ENCODE measurements at regions not wholly inside any gene's neighbourhood (a gene's known extent, or its start where the extent isn't known, plus 50 kb on each side); places are given as distances from the start of the nearest gene placed in this dataset.
"Not testable (repeated sequence)": the region's sequence is repeated elsewhere in the genome, so short reads cannot be mapped to it uniquely, and the experiment has no call there.

GRCh38 chr5:89668821-89669220, 740.7 kb downstream of the CETN3 start:
- DNase-seq (ENCODE audit: low read depth), result no peak
- no peak overlapping the region for H3K4me3 ChIP-seq (ENCODE audit: low read length)
- no peak for TF ChIP-seq CTCF (IDR thresholded peaks at IDR 0.05; ENCODE audit: insufficient read depth, low read depth, low read length, missing control alignments)

- TF ChIP-seq CTCF (IDR thresholded peaks at IDR 0.05; ENCODE audit: insufficient read depth, low read depth, low read length, missing control alignments), result no peak
- no peak overlapping the region for H3K4me3 ChIP-seq (ENCODE audit: low read length)
- DNase-seq (ENCODE audit: low read depth), result no peak
Observed at GRCh38 chr5:89662499-89662898, 747.1 kb downstream of the CETN3 start.

DNA sequence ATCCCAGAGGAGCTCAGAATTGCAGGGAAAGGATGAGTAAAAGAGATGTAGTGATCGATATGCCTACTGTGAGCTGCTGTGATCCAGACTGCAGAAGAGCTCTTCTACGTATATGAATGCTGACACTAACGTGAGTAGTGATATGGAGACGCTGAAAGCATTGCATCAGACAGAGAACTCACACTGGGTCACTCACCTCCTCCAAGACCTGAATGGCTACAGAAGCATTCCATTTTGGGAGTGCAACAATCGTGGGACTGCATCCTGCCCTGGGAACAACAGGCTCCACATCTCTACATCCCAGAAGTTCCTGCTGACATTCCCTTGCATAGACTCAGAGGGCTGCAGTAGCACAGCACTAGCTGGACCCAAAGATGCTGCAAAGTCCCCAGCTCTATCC, 755.9 kb upstream of the MEF2C start:
- DNase-seq (ENCODE audit: low read depth), result no peak
- no peak overlapping the region for H3K4me3 ChIP-seq (ENCODE audit: low read length)
- no peak for TF ChIP-seq CTCF (IDR thresholded peaks at IDR 0.05; ENCODE audit: insufficient read depth, low read depth, low read length, missing control alignments)

DNA sequence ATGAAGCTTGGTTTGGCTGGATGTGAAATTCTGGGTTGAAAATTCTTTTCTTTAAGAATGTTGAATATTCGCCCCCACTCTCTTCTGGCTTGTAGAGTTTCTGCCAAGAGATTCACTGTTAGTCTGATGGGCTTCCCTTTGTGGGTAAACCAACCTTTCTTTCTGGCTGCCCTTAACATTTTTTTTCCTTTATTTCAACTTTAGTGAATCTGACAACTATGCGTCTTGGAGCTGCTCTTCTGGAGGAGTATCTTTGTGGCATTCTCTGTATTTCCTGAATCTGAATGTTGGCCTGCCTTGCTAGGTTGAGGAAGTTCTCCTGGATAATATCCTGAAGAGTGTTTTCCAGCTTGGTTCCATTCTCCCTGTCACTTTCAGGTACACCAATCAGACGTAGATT, 751.2 kb upstream of the MEF2C start:
- DNase-seq (ENCODE audit: low read depth); H3K4me3 ChIP-seq (ENCODE audit: low read length): not testable (repeated sequence)

DNA sequence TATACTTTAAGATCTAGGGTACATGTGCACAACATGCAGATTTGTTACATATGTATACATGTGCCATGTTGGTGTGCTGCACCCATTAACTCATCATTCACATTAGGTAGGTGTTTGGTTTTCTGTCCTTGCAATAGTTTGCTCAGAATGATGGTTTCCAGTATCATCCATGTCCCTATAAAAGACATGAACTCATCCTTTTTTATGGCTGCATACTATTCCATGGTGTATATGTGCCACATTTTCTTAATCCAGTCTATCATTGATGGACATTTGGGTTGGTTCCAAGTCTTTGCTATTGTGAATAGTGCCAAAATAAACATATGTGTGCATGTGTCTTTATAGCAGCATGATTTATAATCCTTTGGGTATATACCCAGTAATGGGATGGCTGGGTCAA, 747.1 kb upstream of the MEF2C start:
- DNase-seq (ENCODE audit: low read depth); H3K4me3 ChIP-seq (ENCODE audit: low read length): not testable (repeated sequence)

DNA sequence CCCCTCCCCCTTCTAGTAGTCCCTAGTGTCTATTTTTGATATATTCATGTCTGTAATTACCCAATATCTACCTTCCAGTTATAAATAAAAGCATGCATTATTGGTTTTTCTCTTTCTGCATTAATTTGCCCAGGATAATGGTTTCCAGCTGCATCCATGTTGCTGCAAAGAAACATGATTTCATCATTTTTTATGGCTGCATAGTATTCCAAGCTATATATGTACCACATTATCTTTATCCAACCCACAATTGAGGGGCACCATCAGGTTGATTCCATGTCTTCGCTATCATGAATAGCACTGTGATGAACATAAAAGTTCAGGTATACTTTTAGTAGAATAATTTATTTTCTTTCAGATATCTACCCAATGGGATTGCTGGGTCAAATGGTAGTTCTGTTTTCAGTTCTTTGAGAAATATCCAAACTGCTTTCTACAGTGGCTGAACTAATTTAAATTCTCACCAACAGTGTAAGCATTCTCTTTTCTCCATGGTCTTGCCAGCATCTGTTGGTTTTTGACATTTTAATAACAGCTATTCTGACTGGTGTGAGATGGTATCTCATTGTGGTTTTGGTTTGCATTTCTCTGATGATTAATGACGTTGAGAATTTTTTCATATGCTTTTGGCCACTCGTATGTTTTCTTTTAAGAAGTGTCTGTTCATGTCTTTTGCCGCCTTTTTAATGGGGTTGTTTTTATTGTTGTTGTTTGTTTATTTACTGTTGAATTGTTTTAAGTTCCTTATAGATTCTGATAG, 746.1 kb upstream of the MEF2C start:
- TF ChIP-seq CTCF (IDR thresholded peaks at IDR 0.05; ENCODE audit: insufficient read depth, low read depth, low read length, missing control alignments), result no peak
- H3K4me3 ChIP-seq (ENCODE audit: low read length), result no peak overlapping the region
- DNase-seq (ENCODE audit: low read depth), result no peak

DNA sequence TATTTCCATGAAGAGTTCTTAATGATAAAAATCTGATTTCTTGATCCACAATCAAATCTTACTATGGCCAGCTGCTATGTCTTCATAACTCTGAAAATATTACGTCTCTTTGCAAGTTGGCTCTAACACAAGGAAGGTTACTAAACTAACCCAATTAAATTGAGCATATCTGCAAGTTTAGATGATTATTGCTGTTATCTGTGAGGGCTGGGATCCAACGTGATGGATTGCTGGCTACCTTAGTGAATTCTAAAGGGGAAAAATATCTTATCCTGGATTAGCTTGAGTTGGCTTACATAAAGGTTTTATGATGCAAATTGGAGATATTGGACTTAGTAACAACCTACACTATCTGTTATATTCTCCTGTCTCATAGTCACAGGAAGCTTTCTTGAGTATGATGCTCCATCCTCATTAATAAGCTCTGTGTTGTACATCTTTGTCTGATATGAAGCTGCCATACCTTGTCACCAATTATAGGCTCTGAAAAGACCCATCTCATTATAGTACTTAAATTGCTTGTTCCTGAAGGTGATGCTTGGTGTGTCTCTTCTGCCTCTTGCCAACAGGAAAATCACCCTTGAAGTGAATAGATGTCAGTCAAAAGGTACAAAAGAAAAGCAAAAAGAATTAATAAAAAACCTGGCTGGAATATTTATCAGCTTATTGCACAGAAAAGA, 733.0 kb upstream of the MEF2C start:
- no peak for TF ChIP-seq CTCF (IDR thresholded peaks at IDR 0.05; ENCODE audit: insufficient read depth, low read depth, low read length, missing control alignments)
- no peak for DNase-seq (ENCODE audit: low read depth)
- H3K4me3 ChIP-seq (ENCODE audit: low read length), result no peak overlapping the region
